ENCODE measurements at regions not wholly inside any gene's neighbourhood (a gene's known extent, or its start where the extent isn't known, plus 50 kb on each side); places are given as distances from the start of the nearest gene placed in this dataset.

DNA sequence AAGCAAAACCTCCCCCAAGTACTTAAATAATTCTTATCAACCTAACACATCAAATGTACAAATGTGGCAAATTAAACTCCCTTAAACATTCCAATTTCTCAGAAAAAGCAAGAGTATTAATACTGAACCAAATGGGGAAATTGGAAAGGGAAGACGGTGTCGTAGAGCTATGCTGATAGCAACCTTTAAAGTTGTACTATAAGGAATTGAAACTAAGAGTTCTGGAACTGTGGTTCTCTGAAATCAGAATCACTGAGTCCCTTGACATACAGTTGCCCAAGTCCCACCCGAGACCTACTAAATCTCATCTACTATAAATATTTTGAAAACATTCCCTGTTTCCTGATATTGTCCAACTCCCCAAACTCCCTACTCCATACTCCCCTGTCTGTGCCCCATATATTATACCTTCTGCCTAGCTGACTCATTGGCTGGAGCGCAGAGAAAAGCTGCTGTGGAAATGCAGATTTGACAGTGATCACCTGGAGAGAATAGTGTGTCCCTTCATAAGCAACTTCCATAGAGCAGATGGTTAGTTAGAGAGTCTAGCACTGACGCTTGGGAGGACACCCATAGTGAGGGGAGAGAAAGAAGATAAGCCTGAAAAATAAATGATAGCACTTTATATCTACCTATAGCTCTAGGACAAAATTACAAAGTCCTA, 51.4 kb upstream of the ITM2B start:
- DNase-seq, result no peak

DNA sequence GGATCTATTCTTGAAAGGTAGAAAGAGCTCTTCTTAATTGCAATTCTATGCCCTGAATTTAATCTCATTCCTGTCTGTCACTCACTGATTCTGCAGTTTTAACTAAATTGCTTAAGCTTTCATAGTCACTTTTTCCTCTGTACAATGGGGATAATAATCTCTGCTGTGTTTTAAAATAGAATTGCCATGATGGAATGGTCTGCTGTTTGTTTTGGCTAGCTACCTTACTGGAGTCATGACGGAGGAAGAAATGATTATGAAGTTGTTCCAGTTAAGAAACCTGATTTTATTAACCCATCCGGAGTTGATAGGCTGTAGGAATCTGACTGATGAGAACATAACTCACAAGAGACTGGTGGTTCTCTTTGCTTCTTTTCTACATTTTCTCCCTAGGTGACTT, 54.9 kb upstream of the ITM2B start:
- DNase-seq, result no peak

- no peak for DNase-seq
Measured at GRCh38 chr13:48176781-48177180, 56.2 kb upstream of the ITM2B start.

- DNase-seq, result no peak
Measured at GRCh38 chr13:48175185-48175584, 57.8 kb upstream of the ITM2B start.

DNA sequence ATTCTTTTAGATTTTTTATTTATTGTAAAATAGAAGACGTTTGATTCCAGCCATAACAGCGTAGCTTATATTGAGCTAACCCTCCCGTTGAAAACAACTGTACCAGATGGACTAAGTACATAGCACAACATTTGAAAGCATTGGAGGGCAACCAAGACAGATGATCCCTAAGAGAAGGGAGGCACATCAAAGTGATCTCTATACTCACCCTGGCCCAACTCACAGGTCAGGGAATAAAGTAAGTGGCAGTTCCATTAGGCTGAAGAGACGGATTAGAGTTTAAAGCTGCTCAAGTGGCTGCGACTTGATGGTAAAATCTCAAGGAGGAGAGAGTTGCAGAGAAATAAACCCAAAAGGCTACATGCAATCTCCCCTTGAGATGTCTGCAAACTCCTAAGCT, 65.1 kb upstream of the ITM2B start:
- no peak for DNase-seq

DNA sequence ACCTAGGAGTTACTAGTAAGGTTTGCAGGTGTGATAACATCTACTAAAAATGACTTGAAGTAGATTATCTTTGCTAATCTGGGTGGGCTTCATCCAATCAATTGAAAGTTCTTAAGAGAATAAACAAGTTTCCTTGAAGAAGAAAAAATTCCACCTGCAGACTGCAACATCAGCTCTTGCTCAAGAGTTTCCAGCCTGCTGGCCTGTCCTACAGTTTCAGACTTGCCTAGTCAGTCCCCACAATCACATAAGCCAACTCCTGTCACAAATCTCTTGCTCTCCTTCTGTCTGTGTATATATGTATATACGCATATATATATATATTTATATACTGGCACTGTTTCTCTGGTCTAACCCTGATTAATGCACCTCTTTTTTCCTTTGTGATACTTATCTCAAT, 67.3 kb upstream of the ITM2B start:
- no peak for DNase-seq

DNA sequence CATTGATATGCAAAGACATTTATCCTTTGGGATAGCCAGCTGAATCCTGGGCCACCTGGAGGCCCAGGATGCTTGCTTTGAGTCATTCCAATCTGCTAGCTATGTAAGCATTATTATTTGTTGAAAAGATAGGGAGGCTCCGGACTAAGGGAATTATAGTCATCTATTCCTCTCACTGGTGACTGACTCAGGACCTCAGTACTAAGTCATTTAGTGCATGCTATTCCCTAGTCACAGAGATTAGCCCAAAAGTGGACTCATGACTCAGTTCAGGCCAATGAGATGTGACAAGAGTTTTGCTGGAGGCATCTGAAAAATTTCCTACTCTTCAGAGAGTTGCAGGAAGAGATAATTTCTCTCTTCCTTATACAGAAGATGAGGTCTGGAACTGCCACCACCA, 67.9 kb upstream of the ITM2B start:
- no peak for DNase-seq

DNA sequence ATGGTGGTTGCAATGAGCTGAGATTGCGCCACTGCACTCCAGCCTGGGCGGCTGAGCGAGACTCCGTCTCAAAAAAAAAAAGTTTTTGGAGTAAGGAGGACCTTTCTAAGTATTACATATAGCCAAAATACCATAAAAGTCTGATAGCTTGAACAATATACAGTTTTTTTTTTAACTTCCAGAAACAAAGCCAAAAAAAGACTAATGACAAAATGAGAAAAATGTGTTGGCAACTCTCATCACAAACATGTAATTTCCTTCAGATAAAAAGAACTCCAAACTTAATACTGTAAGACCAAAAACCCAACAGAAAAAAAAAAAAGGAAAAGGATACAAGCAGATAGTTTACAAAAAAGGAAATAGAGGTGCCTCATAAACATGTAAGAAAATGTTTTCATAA, 68.2 kb upstream of the MED4 start:
- DNase-seq, result no peak

DNA sequence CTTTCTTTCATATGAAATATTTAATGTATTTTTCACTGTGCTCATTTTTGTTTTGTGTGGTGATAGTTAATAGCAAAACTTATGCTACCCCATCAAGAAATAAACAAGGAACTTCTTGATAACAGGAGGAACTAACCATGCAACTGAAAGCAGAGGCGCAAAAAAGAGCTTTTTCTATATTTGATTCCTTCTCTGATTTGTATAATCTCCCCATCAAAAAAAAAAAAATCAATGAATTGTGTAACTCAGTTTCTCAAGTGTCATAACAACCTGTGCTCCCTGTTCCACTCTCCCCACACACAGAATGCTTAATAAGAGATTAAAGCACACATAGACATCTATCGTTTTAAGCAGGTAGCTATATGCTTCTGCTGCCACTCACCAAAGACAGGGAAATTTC, 67.3 kb upstream of the MED4 start:
- DNase-seq, result no peak

GRCh38 chr13:48161530-48162179, 66.8 kb upstream of the MED4 start:
- no peak for DNase-seq

- peak; percentile 47 for DNase-seq
Measured at GRCh38 chr13:48160606-48161278, 65.8 kb upstream of the MED4 start.

DNA sequence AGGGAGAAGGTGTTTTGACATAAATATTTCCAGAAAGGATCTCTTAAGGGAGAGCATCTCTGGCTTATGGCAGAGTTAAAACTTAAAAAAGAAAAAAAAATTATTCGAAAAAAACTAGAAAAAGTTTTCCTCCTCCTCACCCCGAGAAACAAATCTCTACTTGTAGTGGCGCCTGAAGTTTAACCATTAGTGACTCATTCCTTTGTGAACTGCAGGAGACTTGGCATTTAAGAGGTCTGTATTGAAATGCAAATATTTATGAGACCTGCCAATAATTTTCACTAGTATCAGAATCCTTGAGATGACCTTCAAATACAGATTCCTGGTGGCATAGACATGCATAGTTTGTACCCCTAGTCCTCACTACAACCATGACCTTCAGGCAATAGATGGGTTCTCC, 64.9 kb upstream of the MED4 start:
- DNase-seq, result no peak

DNA sequence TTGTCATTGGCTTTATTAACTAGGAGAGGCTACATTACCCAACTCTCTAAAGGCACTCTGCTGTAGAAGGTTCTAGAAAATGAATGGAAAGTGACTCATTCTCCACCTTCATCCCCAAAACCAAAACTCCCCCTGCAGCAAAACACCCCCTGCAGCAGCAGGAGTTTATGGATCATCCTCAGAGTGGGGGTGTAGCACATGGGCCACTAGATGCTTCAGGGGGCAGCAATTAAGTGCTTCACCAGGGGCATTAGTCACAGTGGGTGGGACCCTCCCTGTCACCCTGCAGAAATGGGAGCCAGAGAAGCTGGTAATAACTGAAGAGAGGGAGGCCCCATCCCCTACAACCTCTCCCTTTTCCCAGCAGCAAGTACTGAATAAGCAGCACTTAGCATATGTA, 64.5 kb upstream of the MED4 start:
- DNase-seq, result peak; percentile 30

DNA sequence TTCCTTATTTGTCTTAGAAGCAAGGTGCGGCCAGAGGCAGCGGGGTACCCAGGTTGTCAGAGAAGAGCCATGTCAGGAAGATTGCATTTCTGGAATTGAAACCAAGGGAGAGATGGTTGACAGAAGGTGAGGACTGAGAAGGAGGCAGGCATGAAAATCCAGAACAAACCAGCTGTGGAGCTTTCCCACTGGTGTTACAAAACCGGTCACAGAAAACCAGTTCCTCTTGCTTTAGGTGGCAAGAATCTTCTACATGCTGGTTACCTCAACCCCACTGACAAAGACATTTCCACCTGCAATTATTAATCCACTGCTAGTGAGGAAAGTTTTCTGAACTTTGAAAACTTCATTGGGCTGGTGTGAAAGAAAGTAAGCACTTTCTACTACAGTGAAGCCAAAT, 64.0 kb upstream of the MED4 start:
- no peak for DNase-seq

DNA sequence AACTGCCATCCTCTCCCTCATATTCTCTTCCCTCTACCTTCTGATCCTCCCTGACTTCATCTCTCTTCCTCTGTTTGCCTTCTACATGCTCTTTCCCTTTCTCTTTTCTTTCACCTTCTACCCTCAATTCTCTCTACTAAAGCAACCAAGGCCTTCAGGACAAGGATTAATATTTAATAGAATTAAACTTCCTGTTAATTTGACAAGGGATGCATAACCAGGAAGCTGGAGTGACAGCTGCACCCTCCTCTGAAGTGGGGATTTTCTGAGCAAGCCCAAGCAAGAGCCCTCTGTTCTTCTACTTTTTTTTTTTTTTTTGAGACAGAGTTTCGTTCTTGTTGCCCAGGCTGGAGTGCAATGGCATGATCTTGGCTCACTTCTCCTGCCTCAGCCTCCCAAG, 63.4 kb upstream of the MED4 start:
- no peak for DNase-seq

DNA sequence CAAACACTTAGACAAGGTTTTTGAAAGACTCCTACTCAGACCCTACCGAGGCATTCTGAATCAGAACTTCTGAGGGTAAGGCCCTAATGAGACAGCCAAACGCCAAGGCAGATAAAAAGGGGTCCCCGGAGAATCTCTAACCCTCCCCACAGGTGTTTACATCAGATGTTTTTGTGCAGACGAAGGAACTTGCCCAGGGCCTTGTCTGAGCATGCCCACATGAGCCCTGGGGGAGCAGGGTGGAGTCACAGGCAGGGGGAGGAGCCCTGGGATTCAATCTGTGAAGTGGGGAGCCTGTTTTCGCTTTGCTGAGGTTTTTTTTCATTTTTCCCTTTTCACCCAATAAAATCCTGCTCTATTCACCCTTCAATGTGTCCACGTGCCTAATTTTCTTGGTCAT, 61.6 kb upstream of the MED4 start:
- DNase-seq, result no peak

- DNase-seq, result peak; percentile 59
Measured at GRCh38 chr13:48155848-48156247, 60.9 kb upstream of the MED4 start.

- no peak for DNase-seq
Measured at GRCh38 chr13:48154671-48155070, 59.8 kb upstream of the MED4 start.

DNA sequence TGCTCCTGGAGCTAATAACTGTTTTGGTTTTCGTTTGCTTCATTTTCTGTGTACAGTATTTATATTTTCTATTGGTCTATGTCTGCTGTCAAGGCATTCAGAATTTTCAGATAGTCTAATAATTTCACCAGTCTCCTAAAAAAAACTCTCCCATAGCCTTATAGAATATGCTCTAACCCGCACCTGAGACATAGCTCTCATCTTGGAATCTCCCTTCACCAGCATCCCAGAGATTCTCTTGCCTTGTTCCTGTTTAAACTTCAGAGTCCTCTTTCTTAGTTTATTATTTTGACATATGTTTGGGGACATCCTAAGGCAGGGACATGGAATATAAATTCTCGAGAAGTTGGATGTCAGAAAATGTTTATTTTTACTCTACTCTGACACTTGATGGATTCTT, 58.3 kb upstream of the MED4 start:
- DNase-seq, result no peak

- no peak for DNase-seq
Measured at GRCh38 chr13:48151363-48152161, 56.7 kb upstream of the MED4 start.

GRCh38 chr13:48148454-48148853, 53.5 kb upstream of the MED4 start:
- no peak for DNase-seq

DNA sequence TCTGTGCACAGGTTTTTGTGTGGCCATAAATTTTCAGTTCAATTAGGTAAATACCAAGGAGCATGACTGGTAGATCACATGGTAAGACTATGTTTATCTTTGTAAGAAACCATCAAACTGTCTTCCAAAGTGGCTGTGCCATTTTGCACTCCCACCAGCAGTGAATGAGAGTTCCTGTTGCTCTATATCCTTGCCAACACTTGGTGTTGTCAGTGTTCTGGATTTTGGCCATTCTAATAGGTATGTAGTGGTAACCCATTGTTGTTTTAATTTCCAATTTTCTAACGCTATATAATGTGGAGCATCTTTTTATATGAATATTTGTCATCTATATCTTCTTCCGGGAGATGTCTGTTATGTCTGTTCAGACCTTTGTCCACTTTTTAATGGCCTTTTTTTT, 51.7 kb upstream of the MED4 start:
- no peak for DNase-seq

DNA sequence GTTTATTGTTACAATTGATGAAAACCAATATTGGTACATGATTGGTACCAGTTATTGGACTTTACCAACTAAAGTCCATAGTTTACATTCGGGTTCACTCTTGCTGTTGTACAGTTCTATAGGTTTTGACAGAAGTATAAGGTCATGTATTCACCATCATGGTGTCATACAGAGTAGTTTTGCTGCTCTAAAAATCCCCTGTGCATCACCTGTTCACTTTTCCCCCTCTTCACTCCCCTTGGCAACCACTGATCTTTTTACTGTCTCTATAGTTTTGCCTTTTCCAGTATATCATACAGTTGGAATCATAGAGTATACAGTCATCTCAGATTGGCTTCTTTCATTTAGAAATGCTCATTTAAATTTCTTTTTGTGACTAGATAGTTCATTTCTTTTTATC, 51.2 kb upstream of the MED4 start:
- no peak for DNase-seq
